ENCODE measurements at regions not wholly inside any gene's neighbourhood (a gene's known extent, or its start where the extent isn't known, plus 50 kb on each side); places are given as distances from the start of the nearest gene placed in this dataset.

DNA sequence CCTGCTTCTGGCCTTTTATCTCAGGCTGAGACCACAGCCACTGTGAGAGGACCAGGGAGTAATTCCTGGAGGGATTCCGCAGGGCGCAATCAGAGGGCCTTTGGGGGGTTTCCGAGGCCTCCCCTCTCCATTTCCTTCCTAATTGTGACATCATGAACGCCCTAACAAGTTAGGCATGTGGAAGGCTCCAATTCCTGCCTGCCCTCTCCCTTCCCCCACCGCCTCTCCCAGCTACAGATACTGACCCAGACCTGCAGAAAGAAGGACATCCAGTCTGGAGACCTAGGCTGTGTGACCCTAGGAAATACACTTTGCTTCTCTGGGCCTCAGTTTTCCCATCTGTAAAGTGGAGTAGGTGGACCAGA, 637.9 kb downstream of the MED13L start:
- no peak for DNase-seq

DNA sequence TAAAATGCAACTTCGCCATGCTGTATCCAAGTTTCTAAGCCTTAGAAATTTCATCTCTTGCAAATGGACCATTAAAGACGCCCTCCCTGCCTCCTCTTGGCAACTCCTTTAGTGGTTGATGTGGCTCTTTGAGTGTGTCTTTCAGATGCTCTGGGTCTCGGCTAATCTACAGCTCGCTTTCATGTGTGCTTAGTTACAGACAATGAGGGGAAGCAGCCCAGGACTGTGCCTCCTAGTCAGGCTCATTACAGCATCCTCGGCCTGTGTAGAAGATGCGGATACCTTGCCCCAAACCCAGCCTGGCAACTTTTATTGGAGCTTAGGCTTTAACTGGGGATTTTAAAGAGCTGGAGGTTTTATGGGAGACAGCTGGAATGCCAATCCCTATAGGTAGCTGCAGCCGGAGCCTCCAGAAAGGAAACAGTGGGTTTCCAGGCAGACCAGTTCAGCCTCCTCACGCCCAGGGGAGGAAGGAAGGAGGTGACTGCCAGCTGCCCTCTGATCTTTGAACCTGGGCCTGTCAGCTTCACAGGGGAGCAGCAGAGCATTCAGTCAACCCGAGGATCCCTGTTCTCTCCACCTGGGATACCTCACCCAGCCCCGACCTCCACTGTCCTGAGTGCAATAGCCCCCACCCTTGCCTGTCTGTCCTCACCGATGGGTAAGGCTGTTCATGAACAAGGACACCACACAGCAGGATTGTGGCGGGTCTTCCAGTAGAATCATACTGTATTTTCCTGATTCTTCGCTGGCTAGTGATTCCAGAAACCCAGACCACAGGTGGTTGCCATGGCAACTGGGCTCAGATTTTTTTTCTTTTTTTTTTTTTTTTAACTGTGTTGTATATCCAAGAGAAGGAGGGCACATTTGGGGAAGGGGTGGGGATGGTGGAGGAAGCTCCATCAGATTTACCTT, 638.5 kb downstream of the MED13L start:
- no peak for DNase-seq

DNA sequence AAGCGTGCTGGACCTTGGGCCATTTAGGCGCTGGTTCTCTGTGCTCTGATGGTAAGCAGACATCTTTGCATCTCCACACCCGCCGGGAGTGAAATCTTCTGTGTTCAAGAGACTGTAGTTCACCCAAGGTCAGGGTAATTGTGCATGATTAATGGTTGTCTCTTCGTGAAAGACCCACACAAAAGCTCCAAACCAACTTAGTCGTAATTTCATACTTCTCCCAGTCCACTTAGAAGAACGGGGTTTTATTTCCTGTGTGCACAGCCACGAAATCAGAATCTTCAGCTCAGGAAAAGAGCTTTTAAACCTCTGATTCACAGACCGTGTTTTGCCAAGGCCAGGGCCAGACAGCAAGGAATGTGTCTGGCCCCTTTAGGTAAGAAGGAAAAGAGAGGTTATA, 640.9 kb downstream of the MED13L start:
- DNase-seq = no peak

DNA sequence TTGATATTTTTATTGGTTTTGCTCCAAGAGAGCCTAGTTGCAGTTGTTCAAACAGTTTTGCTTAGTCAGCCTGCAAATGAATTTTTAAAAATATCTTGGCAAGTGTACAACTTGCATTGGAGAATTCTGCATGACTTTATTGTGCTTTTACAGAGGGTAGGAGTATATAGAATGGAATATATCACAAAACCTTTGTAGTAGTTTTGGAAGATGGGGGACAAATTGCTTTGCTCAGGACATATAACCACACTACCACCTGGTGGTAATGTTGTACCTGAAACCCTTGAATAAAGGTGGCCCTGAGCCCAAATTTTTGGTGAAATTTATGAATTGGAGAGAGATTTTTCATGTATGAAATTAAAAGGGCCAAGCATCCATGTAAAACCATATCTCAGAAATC, 645.2 kb downstream of the MED13L start:
- no peak for DNase-seq

DNA sequence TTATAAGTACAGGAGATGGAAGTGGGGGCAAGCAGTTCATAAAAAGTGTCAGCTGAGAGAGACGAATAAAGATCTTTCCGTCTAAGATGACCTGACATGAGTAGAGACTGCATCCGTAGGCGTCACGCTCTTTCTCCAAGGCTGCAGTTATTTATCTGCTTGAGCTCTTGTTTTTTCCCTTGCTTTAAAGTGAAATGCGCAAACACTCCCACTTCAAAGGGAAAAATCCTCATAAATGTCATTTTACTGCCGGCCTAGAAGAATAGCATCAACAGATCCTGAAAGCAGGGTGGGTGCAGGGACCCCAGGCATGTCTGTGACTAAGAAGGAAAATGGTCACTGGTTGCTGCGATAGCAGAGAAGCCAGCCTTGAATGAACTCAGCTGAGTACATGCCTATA, 647.4 kb downstream of the MED13L start:
- DNase-seq = no peak

DNA sequence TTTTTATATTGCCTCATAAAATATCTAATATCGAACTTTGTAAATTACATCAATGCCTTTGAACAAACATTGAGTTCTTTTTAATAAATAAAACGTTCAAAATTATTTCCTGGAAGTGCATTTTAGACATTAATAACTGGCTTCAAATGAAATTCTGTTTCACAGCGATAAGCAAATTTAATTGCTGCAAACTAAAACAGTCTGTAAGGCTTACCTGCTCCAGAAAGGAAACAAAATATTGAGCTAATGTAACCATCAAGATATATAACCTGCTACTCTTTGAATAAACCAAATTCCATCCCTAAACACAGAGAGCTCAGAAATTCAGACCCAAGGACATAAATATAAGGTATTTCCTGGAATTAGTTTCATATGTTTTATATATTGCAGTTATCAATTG, 651.3 kb downstream of the MED13L start:
- DNase-seq = no peak

DNA sequence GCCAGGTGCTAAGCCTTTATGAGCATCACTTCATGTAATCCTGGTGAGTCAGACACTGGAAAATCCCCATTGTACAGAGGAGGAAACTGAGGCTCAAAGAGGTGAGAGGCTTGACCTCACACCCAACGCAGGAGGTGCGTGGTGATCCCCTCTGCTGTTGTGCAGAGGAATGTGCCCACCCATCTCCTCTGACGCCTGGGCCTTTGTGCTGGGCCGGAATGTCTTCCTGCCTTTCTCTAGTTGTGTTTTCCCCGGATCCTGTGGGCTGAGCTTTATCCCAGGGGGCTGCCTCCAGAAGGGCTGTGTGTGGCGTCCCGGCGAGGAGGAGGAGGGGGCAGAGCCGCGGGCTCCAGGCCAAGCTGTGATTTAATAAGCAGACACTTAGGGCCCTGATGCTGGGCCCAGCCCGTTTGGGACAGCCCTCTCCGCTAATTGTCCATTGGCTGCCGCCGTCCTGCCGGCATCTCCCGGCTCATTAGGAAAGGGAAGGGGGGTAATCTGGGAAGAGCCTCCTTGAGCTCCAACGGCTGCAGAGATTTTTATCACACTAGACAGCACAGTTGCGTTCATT, 653.6 kb downstream of the MED13L start:
- peak; percentile 58 to 63 for DNase-seq

DNA sequence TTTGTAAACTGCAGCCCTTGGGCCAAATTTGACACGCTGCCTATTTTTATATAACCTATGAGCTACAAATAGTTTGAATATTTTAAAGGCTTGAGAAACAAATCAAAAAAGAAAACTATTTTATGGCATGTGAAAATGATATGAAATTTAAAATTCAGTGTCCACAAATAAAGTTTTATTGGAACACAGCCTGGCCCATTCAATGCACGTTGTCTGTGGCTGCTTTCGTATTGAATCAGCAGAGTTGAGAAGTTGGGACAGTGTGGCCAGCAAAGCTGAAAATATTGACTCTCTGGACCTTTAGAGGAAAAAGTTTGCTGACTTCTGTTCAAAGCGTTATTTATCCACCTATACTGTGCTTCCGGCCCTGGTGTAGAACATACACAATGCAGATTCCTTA, 654.2 kb downstream of the MED13L start:
- no peak for DNase-seq

DNA sequence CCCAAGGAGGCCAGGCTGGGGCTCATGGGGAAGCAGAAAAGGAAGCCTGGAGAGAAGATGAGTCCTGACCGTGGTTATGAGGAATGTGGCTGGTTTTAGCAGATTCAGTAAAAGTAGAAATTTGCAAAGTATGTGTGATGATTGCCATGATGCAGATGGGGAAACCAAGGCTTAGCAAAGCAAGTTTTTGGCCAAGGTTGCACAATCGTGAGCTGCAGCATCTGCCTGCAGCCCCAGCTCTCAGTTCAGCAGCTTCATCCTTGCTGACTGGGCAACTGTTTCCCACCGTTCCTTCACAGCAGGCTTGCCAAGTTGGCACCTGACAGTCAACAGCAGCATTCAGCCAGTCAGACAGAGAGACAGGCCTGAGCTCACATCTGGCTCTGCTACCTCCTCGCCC, 656.7 kb downstream of the MED13L start:
- no peak for DNase-seq

DNA sequence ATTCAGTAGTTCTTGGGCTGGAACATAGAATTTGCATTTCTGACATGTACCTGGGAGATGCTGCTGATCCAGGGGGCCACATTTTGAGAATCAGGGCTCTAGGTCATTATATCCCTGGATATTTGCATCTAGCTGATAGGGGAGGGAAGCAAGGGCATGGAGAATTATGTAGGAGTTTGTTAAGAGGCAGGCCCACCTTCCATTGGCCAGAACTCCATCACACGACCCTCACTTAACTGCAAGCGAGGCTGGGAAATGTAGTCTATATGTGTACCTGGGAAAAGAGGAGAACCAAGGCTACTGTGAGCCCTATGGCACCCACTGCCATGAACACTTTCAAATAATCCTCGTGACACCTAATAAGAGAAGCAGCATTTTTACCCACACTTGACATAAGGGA, 657.6 kb downstream of the MED13L start:
- DNase-seq = no peak

DNA sequence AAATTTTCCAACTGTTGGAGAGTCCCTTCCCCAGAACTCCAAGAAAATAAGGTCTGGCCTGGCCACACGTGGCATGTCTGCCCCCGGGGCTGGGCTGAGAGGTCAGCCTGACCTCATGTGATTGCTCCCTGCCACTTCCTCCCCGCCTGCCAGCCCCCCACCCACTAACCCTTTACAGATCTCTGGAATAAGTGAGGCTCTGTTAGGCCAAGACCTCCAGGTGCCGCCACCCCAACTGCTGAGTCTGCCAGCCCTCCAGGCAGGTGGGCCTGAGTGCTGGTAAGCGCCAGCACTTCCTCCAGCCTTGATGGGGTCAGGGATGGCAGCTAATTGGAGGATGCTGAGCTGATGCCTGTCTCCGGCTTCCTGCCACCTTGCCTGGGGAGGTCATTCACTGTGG, 658.4 kb downstream of the MED13L start:
- no peak for DNase-seq

DNA sequence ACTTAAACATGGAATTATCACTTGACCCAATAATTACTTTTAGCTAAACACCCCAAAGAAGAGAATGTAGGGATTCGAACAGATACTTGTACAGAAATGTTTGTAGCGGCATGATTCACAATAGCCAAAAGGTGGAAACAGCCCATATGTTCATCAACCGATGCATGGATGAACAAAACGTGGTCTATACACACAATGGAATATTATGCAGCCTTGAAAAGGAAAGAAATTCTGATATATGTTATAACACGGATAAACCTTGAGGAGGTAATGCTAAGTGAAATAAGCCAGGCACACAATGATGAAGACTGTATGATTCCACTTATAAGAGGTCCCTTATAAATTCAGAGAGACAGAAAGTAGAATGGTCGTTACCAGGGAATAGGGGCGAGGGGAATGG, 659.4 kb downstream of the MED13L start:
- DNase-seq = no peak

DNA sequence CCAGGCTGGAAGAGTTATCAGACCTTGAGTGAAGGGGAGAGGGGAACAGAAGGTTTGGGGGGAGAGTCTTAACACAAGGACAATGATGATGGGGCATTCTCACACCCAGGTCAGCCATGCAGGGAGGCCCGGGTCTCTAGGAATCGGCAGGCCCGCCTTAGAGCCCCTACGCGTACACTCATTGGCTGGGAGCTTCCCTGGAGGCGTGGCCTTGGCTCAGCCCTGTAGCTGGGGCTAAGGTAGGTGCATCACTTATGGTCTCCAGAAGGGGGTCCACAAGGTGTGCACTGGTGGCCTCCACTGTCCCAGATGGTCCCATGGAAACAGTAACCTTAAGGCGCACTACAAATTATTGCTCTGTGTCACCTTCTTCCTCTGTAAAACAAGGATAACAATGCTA, 660.1 kb downstream of the MED13L start:
- no peak for DNase-seq

DNA sequence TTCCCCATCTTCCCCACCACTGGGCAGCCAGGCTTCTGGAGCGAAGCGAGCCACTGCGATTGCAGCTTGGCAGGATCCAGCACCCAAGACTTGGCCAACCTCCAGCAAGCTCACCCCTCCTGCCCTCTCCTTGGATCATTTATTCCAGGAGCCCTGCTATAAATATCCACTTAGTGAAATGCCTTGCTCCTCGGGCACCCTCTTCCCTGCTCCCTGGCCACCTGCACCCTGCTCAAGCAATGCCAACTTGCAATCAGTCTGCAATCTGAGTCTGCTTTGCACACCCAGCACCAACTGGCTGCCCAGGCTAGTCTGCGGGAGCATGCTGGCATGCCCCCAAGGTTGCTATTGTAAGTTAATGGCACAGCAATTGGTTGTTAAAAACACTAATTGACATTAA, 666.0 kb downstream of the MED13L start:
- DNase-seq = no peak

DNA sequence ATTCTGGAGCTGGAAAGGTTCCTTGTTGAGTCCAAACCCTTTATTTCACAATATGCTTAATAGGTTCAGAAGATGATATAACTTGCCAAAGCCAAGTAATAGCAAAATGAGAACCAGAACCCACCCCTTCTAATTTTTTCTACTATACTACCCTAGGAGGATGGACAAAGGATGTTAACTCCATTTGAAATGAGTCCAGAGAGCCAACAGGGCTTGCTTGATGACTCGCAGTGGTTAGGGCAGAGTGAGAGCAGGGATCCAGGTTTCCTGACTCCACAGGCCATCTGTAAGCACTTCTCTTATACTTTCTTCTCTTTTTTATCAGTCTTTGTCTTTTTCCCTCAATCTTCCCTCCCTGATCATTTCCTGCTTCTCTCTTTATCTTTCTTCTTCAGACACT, 668.1 kb downstream of the MED13L start:
- no peak for DNase-seq

DNA sequence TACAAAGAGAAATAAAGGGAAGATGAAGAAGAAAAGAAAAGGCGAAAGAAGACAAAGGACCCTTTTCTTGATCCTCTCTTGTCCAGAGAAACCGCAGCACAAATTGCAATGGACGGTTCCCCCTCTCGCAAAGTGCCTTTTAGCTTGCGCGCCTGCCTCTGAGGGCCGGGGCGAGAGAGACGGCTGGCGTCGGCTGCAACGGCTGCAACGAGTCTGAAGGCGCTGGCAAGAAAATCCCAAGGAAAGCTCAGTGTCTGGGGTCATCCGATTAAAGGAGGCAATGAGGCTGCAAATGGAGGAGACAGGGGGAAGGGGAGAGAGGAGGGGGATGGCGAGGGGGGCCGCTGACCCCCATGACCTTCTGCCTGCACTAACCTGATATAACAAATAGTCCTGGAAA, 671.5 kb downstream of the MED13L start:
- no peak for DNase-seq

DNA sequence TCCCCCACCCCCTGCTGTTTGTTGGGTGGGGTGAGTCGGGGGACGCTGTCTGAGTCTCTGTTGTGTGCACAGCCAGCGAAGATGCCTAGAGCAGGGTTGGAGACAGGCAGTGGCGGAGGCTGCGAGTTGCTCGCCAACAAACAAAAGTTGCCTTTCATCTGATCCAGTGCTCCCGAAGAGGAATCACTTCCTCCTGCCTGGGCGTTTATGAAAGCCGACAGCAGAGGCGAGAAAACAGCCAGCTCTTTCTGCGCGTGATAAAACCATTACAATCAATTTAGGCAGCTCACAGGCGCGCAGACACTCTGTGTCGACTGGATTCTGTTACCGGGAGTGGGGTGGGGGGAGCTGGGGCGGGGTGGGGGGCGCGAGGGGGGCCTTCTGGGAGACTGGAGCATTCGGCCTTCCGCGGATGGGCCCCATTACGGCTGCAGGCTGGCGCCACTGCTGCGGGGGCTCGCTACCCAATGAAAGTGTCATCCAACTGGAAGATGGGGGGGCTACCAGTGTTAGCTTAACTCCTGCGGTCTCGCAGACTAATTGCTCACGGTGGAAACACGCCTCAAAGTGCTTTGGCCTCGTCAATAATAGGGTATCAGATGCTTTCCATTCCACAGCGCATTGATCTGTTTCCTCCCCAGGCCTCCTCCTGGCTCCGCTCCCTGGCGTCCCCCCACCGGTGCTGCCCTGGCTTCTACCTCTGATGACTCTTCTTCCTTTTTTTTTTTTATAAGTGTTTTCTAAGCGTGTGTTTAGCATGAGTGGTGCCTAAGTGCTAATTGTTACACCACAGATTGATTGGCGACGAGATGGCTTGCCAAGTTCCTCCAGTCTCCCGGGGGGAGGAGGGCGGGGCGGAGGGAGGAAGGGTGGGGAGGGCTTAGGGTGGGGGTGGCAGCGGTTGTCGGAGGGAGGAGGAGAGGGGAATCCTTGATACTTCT, 678.4 kb downstream of the MED13L start:
- peak; percentile 18 to 25 for DNase-seq

DNA sequence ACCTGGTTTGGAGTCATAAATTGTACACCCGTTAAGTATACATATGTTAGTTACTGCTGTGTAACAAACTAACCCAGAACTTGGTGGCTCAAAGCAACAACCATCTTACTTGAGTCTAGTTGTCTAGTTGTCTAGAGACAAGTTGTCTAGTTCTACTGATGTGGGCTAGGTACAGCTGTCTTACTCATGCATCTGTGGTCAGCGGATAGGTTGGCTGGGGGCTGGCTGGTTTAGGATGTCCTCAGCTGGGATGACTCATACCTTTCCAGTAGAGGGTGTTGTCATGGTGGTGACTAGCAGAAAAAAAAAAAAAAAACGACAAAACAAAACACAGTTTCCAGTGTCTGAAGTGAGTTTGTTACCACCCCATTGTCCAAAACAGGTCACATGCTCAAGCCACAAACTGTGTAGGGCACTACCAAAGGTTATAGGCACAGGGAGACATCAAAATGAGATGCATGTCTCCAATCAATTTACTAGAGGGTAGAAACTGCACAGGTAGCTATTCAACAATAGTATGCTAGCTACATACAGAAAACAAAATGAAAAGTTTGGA, 680.3 kb downstream of the MED13L start:
- no peak for DNase-seq

DNA sequence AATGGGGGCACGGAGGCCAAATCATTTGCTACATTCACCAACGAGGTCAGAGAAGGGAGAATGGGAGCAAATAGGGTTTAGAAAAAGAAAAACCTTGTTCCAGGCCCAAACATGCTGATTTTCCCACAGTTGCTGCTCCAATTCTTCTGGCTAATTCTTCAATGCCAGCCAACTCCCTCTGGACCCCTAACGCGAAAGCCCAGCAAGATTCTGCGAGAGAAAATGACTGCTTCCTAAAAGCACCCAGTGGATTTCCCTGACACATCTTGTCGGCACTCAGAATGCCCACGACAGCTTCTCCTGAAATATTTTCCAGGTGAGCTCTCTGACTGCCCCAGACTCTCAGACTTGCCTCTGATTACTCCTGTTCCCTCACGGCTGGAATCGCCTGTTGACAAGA, 689.4 kb downstream of the MED13L start:
- DNase-seq = no peak

DNA sequence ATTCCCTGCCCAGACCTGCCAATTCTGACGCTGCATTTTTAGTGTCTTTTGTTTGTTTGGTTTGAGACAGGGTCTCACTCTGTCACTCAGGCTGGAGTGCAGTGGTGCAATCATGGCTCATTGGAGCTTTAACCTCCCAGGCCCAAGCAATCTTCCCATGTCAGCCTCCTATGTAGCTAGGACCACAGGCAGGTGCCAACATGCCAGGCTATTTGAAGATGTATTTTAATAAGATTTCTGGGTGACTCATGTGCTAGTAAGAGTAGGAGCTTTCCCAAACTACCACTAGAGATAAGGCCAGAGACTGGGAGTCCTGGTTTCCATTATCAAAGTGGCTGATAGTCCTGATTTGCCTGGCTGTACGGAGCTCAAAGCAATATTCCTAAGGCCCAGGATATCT, 693.3 kb downstream of the MED13L start:
- DNase-seq = no peak

DNA sequence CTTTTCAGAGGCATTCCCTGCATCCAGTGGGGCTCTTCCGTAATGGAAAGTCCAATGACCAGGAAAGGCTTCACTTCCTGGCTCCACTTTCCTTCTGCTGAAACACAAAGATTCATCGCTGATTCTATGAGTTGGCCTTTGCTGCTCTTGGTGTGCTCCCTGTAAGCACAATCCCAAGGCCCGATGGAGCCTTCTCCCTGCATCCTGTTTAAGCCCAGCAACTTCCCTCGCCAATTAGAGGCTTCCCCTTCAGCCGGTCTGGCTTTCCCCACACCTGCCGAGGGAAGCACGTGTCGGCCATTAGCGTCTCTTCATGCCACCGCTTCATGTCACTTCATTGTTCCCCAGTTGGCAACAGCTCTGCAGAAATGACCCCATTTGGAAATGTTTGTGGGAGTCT, 693.9 kb downstream of the MED13L start:
- peak; percentile 25 to 43 for DNase-seq

DNA sequence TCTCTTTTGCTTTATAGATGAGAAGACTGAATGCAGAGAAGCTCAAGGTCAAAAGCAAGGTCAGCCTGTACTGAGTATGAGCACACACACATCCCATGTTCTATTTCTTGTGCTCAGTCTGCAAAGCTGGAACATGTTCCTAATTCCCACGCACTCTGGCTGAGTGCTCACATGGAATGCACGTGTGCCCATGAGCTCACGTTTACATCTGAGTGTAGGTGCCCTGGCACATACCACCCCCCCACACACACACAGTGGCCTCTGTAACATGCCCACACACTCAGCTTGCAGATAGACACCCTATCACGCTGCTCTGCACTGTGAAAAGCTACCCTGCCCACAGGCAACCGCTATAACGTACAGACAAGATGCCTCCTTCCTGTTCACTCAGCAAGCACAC, 700.1 kb downstream of the MED13L start:
- DNase-seq = no peak

All from right lung (tissue), 2 donors.